ENCODE measurements at regions not wholly inside any gene's neighbourhood (a gene's known extent, or its start where the extent isn't known, plus 50 kb on each side); places are given as distances from the start of the nearest gene placed in this dataset.

GRCh38 chr14:65304963-65305362, 107.6 kb upstream of the FUT8 start:
- no peak for FAIRE-seq
- no peak for TF ChIP-seq CTCF (IDR thresholded peaks at IDR 0.05; ENCODE audit: insufficient read depth, low read length, severe bottlenecking)
- Histone ChIP-seq H3K36me3 (ENCODE audit: control insufficient read depth, insufficient read depth, low read length) (no peaks in the 10 kb centered on the region), H3K27me3 (ENCODE audit: control insufficient read depth, insufficient read depth, low read length) (no peaks in the 10 kb centered on the region), H3K4me3 (ENCODE audit: low read depth, low read length) (no peak overlapping the region)
- DNase-seq (ENCODE audit: low read depth): no peak

GRCh38 chr14:65308536-65308935, 104.0 kb upstream of the FUT8 start:
- no peaks in the 10 kb centered on the region for H3K36me3 ChIP-seq (ENCODE audit: control insufficient read depth, insufficient read depth, low read length)
- H3K4me3 ChIP-seq (ENCODE audit: low read depth, low read length): no peak overlapping the region
- no peak for TF ChIP-seq CTCF (IDR thresholded peaks at IDR 0.05; ENCODE audit: insufficient read depth, low read length, severe bottlenecking)
- H3K27me3 ChIP-seq (ENCODE audit: control insufficient read depth, insufficient read depth, low read length): no peaks in the 10 kb centered on the region
- DNase-seq (ENCODE audit: low read depth) (no peak), FAIRE-seq (no peak)

- no peak overlapping the region for H3K4me3 ChIP-seq (ENCODE audit: low read depth, low read length)
- H3K36me3 ChIP-seq (ENCODE audit: control insufficient read depth, insufficient read depth, low read length): no peaks in the 10 kb centered on the region
- no peak for FAIRE-seq
- H3K27me3 ChIP-seq (ENCODE audit: control insufficient read depth, insufficient read depth, low read length): no peaks in the 10 kb centered on the region
- TF ChIP-seq CTCF (IDR thresholded peaks at IDR 0.05; ENCODE audit: insufficient read depth, low read length, severe bottlenecking): no peak
- no peak for DNase-seq (ENCODE audit: low read depth)
Measured at GRCh38 chr14:65310568-65310967, 102.0 kb upstream of the FUT8 start.

- no peak for TF ChIP-seq CTCF (IDR thresholded peaks at IDR 0.05; ENCODE audit: insufficient read depth, low read length, severe bottlenecking)
- FAIRE-seq: no peak
Measured at GRCh38 chr14:65312859-65313258, 99.7 kb upstream of the FUT8 start.

GRCh38 chr14:65318636-65319506, 93.7 kb upstream of the FUT8 start:
- no peak for FAIRE-seq
- no peak for TF ChIP-seq CTCF (IDR thresholded peaks at IDR 0.05; ENCODE audit: insufficient read depth, low read length, severe bottlenecking)
- H3K4me3 ChIP-seq (ENCODE audit: low read depth, low read length): no peak overlapping the region
- DNase-seq (ENCODE audit: low read depth): no peak
- no peaks in the 10 kb centered on the region for H3K27me3 ChIP-seq (ENCODE audit: control insufficient read depth, insufficient read depth, low read length)
- H3K36me3 ChIP-seq (ENCODE audit: control insufficient read depth, insufficient read depth, low read length): no peaks in the 10 kb centered on the region

More at GRCh38 chr14:65312859-65313258, 99.7 kb upstream of the FUT8 start:
- Histone ChIP-seq H3K4me3 (ENCODE audit: low read depth, low read length) (no peak overlapping the region), H3K36me3 (ENCODE audit: control insufficient read depth, insufficient read depth, low read length) (no peaks in the 10 kb centered on the region), H3K27me3 (ENCODE audit: control insufficient read depth, insufficient read depth, low read length) (no peaks in the 10 kb centered on the region)
- no peak for DNase-seq (ENCODE audit: low read depth)

Data from bronchial epithelial cell (primary cell).